ENCODE measurements at regions not wholly inside any gene's neighbourhood (a gene's known extent, or its start where the extent isn't known, plus 50 kb on each side); places are given as distances from the start of the nearest gene placed in this dataset.

GRCh38 chr18:30288662-30289414, 753.7 kb downstream of the DSC3 start:
- H3K4me1 ChIP-seq (ENCODE audit: insufficient read depth, low read length, poor library complexity, severe bottlenecking) = no peaks in the 10 kb centered on the region
- H3K36me3 ChIP-seq (ENCODE audit: insufficient read depth, low read length) = no peaks in the 10 kb centered on the region
- no peak overlapping the region for H3K9ac ChIP-seq (ENCODE audit: low read depth, low read length, poor library complexity, severe bottlenecking)
- TF ChIP-seq EZH2phosphoT487 (IDR thresholded peaks at IDR 0.05; ENCODE audit: borderline replicate concordance) = no peak
- TF ChIP-seq, protein P1, sequence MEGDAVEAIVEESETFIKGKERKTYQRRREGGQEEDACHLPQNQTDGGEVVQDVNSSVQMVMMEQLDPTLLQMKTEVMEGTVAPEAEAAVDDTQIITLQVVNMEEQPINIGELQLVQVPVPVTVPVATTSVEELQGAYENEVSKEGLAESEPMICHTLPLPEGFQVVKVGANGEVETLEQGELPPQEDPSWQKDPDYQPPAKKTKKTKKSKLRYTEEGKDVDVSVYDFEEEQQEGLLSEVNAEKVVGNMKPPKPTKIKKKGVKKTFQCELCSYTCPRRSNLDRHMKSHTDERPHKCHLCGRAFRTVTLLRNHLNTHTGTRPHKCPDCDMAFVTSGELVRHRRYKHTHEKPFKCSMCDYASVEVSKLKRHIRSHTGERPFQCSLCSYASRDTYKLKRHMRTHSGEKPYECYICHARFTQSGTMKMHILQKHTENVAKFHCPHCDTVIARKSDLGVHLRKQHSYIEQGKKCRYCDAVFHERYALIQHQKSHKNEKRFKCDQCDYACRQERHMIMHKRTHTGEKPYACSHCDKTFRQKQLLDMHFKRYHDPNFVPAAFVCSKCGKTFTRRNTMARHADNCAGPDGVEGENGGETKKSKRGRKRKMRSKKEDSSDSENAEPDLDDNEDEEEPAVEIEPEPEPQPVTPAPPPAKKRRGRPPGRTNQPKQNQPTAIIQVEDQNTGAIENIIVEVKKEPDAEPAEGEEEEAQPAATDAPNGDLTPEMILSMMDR (conservative IDR thresholded peaks at IDR 0.05; ENCODE audit: low read length) = no peak
- no peaks in the 10 kb centered on the region for H4K20me1 ChIP-seq (ENCODE audit: insufficient read depth, low read length, poor library complexity, severe bottlenecking)
- no peaks in the 10 kb centered on the region for H3K27me3 ChIP-seq (ENCODE audit: insufficient read depth, low read length, poor library complexity, severe bottlenecking)
- no peak overlapping the region for H3K4me3 ChIP-seq (ENCODE audit: low read length, poor library complexity, severe bottlenecking)
- no peaks in the 10 kb centered on the region for H3K9me2 ChIP-seq (replicated peaks; ENCODE audit: low read depth, low read length)
- no peaks in the 10 kb centered on the region for H3K9me3 ChIP-seq (ENCODE audit: insufficient read depth, low read depth, low read length)
- H3F3A ChIP-seq (ENCODE audit: low read depth) = no peaks in the 10 kb centered on the region
- no peaks in the 10 kb centered on the region for H3K79me2 ChIP-seq (ENCODE audit: insufficient read depth, low read length)
- H3K4me2 ChIP-seq (ENCODE audit: low read depth, low read length, poor library complexity, severe bottlenecking) = no peak overlapping the region
- no peak overlapping the region for H2AFZ ChIP-seq (ENCODE audit: low read length)

DNA sequence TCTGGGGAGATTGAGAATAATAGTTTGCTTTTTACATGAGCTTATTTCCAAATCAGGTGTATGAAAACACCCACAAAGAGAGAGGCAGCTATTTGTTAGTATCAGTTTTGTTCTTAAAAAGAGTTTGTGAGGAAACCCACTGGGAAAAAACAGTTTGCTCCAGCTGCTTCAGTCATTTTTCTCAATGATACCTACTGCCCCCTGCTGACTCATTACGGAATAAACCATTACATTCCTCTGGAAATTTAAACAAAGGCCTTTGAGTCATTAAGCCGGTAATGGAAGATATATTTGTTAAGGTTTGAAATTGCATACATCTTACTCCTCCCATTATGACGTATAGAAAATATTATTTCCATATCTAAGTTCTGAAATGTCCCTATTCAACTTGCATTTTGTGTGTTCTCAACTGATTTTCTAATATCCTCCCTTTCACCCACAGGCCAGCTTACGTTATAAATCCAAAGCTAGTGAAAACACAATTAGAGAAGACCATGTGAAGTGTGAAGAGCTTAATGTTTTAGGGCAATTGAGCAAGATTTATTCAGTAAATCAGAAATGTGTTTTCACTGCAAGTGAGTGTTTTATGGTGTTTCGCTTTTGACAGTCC, 761.6 kb downstream of the DSC3 start:
- H3K36me3 ChIP-seq (ENCODE audit: insufficient read depth, low read length) = no peaks in the 10 kb centered on the region
- H3K9me2 ChIP-seq (replicated peaks; ENCODE audit: low read depth, low read length) = no peaks in the 10 kb centered on the region
- no peaks in the 10 kb centered on the region for H3K79me2 ChIP-seq (ENCODE audit: insufficient read depth, low read length)
- TF ChIP-seq EZH2phosphoT487 (IDR thresholded peaks at IDR 0.05; ENCODE audit: borderline replicate concordance) = no peak
- TF ChIP-seq, protein P1 (conservative IDR thresholded peaks at IDR 0.05; ENCODE audit: low read length) = peak; percentile 82
- H3K9ac ChIP-seq (ENCODE audit: low read depth, low read length, poor library complexity, severe bottlenecking) = no peak overlapping the region
- no peaks in the 10 kb centered on the region for H3K9me3 ChIP-seq (ENCODE audit: insufficient read depth, low read depth, low read length)
- H3K4me1 ChIP-seq (ENCODE audit: insufficient read depth, low read length, poor library complexity, severe bottlenecking) = no peaks in the 10 kb centered on the region
- H4K20me1 ChIP-seq (ENCODE audit: insufficient read depth, low read length, poor library complexity, severe bottlenecking) = no peaks in the 10 kb centered on the region
- H3K4me2 ChIP-seq (ENCODE audit: low read depth, low read length, poor library complexity, severe bottlenecking) = no peak overlapping the region
- H3K4me3 ChIP-seq (ENCODE audit: low read length, poor library complexity, severe bottlenecking) = no peak overlapping the region
- 0 out of 2 replicates have a peak overlapping the region, but pooled peaks have one; percentile 7 for H2AFZ ChIP-seq (ENCODE audit: low read length)
- no peaks in the 10 kb centered on the region for H3F3A ChIP-seq (ENCODE audit: low read depth)
- no peaks in the 10 kb centered on the region for H3K27me3 ChIP-seq (ENCODE audit: insufficient read depth, low read length, poor library complexity, severe bottlenecking)

DNA sequence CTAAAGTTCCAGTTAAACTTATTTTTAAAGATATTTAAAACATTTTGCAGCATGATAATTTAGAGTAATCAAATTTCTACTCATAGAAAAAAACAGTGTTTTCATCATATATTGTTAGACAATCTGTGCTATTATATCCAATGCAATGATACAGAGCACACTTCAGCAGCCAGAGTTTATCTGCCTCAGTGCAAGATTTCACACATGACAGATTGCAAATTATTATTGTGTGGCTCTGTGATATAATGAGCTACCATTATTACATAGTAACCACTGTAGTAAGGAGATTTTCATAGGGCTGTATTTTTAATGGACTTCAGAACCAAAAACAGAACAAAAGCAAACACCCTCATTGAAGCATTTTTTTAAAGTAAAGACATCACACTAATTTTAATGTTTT, 762.4 kb downstream of the DSC3 start:
- Histone ChIP-seq H3K27me3 (ENCODE audit: insufficient read depth, low read length, poor library complexity, severe bottlenecking) (no peaks in the 10 kb centered on the region), H3K4me1 (ENCODE audit: insufficient read depth, low read length, poor library complexity, severe bottlenecking) (no peaks in the 10 kb centered on the region), H3K79me2 (ENCODE audit: insufficient read depth, low read length) (no peaks in the 10 kb centered on the region), H3K4me2 (ENCODE audit: low read depth, low read length, poor library complexity, severe bottlenecking) (no peak overlapping the region), H3K9me2 (replicated peaks; ENCODE audit: low read depth, low read length) (no peaks in the 10 kb centered on the region), H4K20me1 (ENCODE audit: insufficient read depth, low read length, poor library complexity, severe bottlenecking) (no peaks in the 10 kb centered on the region), H3K9ac (ENCODE audit: low read depth, low read length, poor library complexity, severe bottlenecking) (no peak overlapping the region), H3F3A (ENCODE audit: low read depth) (no peaks in the 10 kb centered on the region), H3K9me3 (ENCODE audit: insufficient read depth, low read depth, low read length) (no peaks in the 10 kb centered on the region), H2AFZ (ENCODE audit: low read length) (no peak overlapping the region), H3K4me3 (ENCODE audit: low read length, poor library complexity, severe bottlenecking) (no peak overlapping the region), H3K36me3 (ENCODE audit: insufficient read depth, low read length) (no peaks in the 10 kb centered on the region)
- no peak for TF ChIP-seq EZH2phosphoT487 (IDR thresholded peaks at IDR 0.05; ENCODE audit: borderline replicate concordance)
- TF ChIP-seq, protein P1 (conservative IDR thresholded peaks at IDR 0.05; ENCODE audit: low read length) = no peak
